Thoracic aorta (tissue), 2 donors: ENCODE measurements at regions not wholly inside any gene's neighbourhood (a gene's known extent, or its start where the extent isn't known, plus 50 kb on each side); places are given as distances from the start of the nearest gene placed in this dataset.

Source experiments
- ATAC-seq: fragments of 150-250 bp; one replicate; pipeline ENCODE4 v1.8.0; 2017; ENCODE audit warnings: low read depth; ENCODE audit not compliant: insufficient number of reproducible peaks, low FRiP score
- DNase-seq: peaks from one replicate; pipeline ENCODE4 v3.0.0-alpha.2; 2020; ENCODE audit warnings: low spot score
- H3K27ac ChIP-seq, 2 donors: fragments of 200-600 bp; sonication (generic); 1 replicate in 1 of 2; 2 replicates in 1 of 2; pipeline ENCODE4 v1.5.1; 2016; ENCODE audit warnings: mild to moderate bottlenecking in 2 of 2, moderate library complexity in 2 of 2
- H3K27me3 ChIP-seq: fragments of 200-600 bp; sonication (generic); replicated peaks from 2 replicates; pipeline ENCODE4 v1.6.0; 2016; ENCODE audit warnings: mild to moderate bottlenecking; ENCODE audit not compliant: insufficient read depth
- H3K36me3 ChIP-seq: fragments of 200-600 bp; sonication (generic); one replicate; pipeline ENCODE4 v1.5.1; 2016
- H3K4me1 ChIP-seq, 2 donors: fragments of 200-600 bp; sonication (generic); 1 replicate in 1 of 2; 2 replicates in 1 of 2; pipeline versions ENCODE4 v1.5.1 to v1.6.0; 2016; ENCODE audit warnings: low read depth in 2 of 2, mild to moderate bottlenecking in 1 of 2; ENCODE audit not compliant: control insufficient read depth in 1 of 2
- H3K4me3 ChIP-seq: fragments of 200-600 bp; sonication (generic); 2 replicates; pipeline ENCODE4 v1.5.1; 2016; ENCODE audit warnings: mild to moderate bottlenecking
- H3K9me3 ChIP-seq: fragments of 200-600 bp; sonication (generic); 2 replicates; pipeline ENCODE4 v1.5.1; 2016
- CTCF ChIP-seq: fragments of 200-600 bp; sonication (generic); IDR thresholded peaks from one replicate; pipeline ENCODE4 v1.5.1; 2019; ENCODE audit warnings: antibody characterized with exemption

- ATAC-seq (no peak), DNase-seq (no peak)
- TF ChIP-seq CTCF = no peak
- no peaks in the 10 kb centered on the region for H3K27me3 ChIP-seq
- no peaks in the 10 kb centered on the region for H3K4me1 ChIP-seq
- no peaks in the 10 kb centered on the region for H3K36me3 ChIP-seq
- H3K9me3 ChIP-seq = no peaks in the 10 kb centered on the region
- no peak overlapping the region for H3K4me3 ChIP-seq
- no peak overlapping the region for H3K27ac ChIP-seq
Measured at GRCh38 chr13:23983671-23984070, 86.4 kb upstream of the C1QTNF9B start.

- Histone ChIP-seq H3K27me3 (no peaks in the 10 kb centered on the region), H3K9me3 (no peaks in the 10 kb centered on the region), H3K36me3 (no peaks in the 10 kb centered on the region), H3K4me3 (no peak overlapping the region), H3K4me1 (no peaks in the 10 kb centered on the region), H3K27ac (no peak overlapping the region)
- TF ChIP-seq CTCF = no peak
- ATAC-seq (no peak), DNase-seq (no peak)
Measured at GRCh38 chr13:23984546-23984945, 87.2 kb upstream of the C1QTNF9B start.

GRCh38 chr13:23985060-23985459 lies 87.8 kb upstream of the C1QTNF9B start:
- no peak overlapping the region for H3K4me3 ChIP-seq
- TF ChIP-seq CTCF = no peak
- H3K27ac ChIP-seq = no peak overlapping the region
- H3K27me3 ChIP-seq = no peaks in the 10 kb centered on the region
- H3K9me3 ChIP-seq = no peaks in the 10 kb centered on the region
- no peaks in the 10 kb centered on the region for H3K36me3 ChIP-seq
- no peak for ATAC-seq
- DNase-seq = no peak
- no peaks in the 10 kb centered on the region for H3K4me1 ChIP-seq

- Histone ChIP-seq H3K4me1 (no peaks in the 10 kb centered on the region), H3K4me3 (no peak overlapping the region), H3K27ac (no peak overlapping the region), H3K36me3 (no peaks in the 10 kb centered on the region), H3K27me3 (no peaks in the 10 kb centered on the region), H3K9me3 (no peaks in the 10 kb centered on the region)
- TF ChIP-seq CTCF = no peak
- DNase-seq (no peak), ATAC-seq (no peak)
Measured at GRCh38 chr13:23985839-23986238, 88.5 kb upstream of the C1QTNF9B start.

DNA sequence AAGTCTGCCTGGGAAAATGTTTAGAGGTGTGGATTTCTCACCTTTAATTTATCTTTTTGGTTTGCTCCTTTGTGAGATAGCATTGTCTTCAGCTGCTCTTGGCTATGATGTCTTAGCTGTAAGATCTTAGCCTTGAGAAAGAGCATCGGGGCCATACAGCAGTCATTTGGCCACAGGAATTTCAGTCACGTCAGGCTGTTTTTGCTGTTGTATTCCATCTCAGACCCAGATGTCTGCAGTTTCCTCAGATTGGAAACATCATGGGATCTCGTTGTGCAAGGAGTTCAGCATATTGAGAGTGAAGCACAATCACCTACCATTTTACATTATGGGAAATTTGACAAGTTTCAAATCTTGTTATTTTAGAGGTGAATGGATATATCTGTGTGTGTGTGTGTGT lies 89.3 kb upstream of the C1QTNF9B start:
- ATAC-seq (no peak), DNase-seq (no peak)
- Histone ChIP-seq H3K9me3 (no peaks in the 10 kb centered on the region), H3K4me3 (no peak overlapping the region), H3K27me3 (no peaks in the 10 kb centered on the region), H3K27ac (no peak overlapping the region), H3K4me1 (no peaks in the 10 kb centered on the region), H3K36me3 (no peaks in the 10 kb centered on the region)
- no peak for TF ChIP-seq CTCF
